Adrenal gland (tissue), 5 donors: ENCODE measurements at regions not wholly inside any gene's neighbourhood (a gene's known extent, or its start where the extent isn't known, plus 50 kb on each side); places are given as distances from the start of the nearest gene placed in this dataset.

Source experiments
- POLR2A ChIP-seq, 2 donors: fragments of 450-650 bp; IDR thresholded peaks; one replicate each; pipeline ENCODE4 v1.6.1; 2017; ENCODE audit warnings: antibody characterized with exemption in 2 of 2, mild to moderate bottlenecking in 2 of 2, moderate library complexity in 1 of 2
- TF ChIP-seq, protein P1 (sequence below), 6 experiments: fragments of 450-650 bp in 4 of 6; fragments of 200-600 bp in 2 of 6; sonication (generic) in 1 of 6; IDR thresholded peaks; 1 replicate in 5 of 6; 2 replicates in 1 of 6; pipeline versions ENCODE4 v1.5.1 to v1.8.0; 2016 to 2021; ENCODE audit warnings: antibody characterized with exemption in 6 of 6, mild to moderate bottlenecking in 2 of 6, moderate library complexity in 1 of 6
- donor health status: DM: no; HTN: no; CAD: no.

DNA sequence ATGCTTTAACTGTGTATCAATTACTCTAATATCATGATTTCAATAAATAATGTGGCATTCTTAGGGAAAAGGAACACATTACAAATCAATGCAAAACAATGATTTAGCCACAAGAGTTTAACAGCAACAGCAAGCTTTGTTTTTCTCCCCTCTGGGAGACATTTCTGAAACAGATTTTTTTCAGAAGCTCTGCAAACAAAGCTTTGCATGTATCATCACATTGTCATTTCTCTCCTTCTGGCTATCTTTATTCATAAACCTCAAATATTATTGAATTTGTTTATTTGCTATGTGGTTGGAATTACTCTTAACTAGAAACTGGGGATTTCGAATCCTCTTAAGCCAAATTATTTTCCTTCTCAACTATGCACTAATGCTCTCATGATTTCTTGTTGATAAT is 278.4 kb upstream of the ATXN7L3B start:
- TF ChIP-seq, protein P1, sequence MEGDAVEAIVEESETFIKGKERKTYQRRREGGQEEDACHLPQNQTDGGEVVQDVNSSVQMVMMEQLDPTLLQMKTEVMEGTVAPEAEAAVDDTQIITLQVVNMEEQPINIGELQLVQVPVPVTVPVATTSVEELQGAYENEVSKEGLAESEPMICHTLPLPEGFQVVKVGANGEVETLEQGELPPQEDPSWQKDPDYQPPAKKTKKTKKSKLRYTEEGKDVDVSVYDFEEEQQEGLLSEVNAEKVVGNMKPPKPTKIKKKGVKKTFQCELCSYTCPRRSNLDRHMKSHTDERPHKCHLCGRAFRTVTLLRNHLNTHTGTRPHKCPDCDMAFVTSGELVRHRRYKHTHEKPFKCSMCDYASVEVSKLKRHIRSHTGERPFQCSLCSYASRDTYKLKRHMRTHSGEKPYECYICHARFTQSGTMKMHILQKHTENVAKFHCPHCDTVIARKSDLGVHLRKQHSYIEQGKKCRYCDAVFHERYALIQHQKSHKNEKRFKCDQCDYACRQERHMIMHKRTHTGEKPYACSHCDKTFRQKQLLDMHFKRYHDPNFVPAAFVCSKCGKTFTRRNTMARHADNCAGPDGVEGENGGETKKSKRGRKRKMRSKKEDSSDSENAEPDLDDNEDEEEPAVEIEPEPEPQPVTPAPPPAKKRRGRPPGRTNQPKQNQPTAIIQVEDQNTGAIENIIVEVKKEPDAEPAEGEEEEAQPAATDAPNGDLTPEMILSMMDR (IDR thresholded peaks at IDR 0.05): no peak
- no peak for TF ChIP-seq POLR2A (IDR thresholded peaks at IDR 0.05)
